ENCODE measurements at regions not wholly inside any gene's neighbourhood (a gene's known extent, or its start where the extent isn't known, plus 50 kb on each side); places are given as distances from the start of the nearest gene placed in this dataset.
A peak's percentile ranks its signal among the peaks of the same experiment; 100 is the strongest.

DNA sequence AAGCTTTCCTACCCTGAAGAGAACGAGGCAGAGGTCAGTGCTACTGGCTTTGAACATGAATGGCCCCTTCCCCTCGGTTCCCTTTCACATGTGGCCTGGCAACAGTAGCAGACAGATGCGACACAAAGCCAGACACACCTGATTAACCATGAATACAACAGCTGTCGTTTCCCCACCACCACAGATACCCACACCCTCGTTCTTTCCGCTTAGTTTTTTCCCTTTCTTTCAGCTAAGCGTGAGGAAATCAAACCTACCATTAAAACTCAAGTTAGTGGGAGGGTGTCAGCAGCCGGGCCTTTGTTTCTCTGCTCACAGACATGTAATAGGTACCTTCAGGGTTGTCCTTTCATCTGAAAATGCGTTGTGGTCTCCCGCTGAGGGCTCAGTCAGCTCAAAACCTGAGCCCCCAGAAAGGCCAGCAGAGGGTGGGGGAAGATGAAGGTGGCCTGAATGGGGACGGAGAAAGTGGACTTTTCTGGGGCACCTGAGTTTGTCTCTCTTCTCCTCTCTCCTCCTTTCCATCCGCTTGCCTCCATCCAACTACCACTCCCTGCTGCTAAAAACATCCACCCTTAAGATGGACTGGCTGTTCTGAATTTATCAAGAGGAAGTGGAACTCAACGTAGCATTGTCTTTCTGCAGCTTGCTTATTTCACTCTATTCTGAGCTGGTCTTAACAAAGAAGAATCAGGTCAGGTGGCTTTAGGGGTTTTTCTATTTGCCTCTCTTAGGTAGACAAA, 516.6 kb upstream of the JARID2 start:
- ChIA-PET CTCF (interaction anchor here (1.0 kb wide), 1 partner anchor 18 kb away, joined by 4 read pairs; no protein-coding TSS in a partner anchor), POLR2A (interaction anchor here (0.5 kb wide), 1 partner anchor 205 kb away, joined by 4 read pairs; no protein-coding TSS in a partner anchor)
- peak overlapping the region; percentile 73; the same call in 1 of the 2 replicates for H3K27ac Mint-ChIP-seq

DNA sequence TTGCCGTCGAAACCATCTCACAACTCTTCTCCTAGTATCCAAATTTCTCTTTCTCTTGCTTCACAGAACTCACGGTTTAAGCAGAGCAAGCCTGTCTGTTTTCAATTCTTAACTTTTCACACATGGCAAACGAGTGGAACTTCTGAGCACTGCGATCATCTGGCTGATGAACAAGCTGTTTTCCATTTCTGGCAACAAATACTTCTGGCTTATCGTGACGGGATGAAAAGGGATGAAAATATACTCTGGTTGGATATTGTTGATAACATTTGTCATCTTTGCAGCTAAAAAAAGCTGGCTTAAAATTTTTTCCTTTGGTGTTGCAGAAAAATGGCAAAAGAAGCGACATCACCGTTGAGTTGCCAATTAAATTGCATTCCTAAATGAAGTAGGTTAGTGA, 515.2 kb upstream of the JARID2 start:
- DNase-seq (ENCODE audit: low spot score): no peak
- ATAC-seq: no peak
- peaks cover 9% of the 10 kb centered on the region for H3K27me3 Mint-ChIP-seq (ENCODE audit: low read depth)
- H3K4me3 Mint-ChIP-seq: no peak overlapping the region
- ChIA-PET POLR2A (no interaction called here), CTCF (no interaction called here)
- H3K36me3 Mint-ChIP-seq: peaks cover 6% of the 10 kb centered on the region; the same call in 1 of the 2 replicates
- peaks cover 47% of the 10 kb centered on the region for H3K4me1 Mint-ChIP-seq
- peaks cover 29% of the 10 kb centered on the region for H3K9me3 Mint-ChIP-seq
- no peak overlapping the region for H3K27ac Mint-ChIP-seq
- TF ChIP-seq GABPB1 (CRISPR knock-in tag; IDR thresholded peaks at IDR 0.05) (no peak), ZNF671 (CRISPR knock-in tag; IDR thresholded peaks at IDR 0.05) (no peak), TEAD4 (CRISPR knock-in tag; IDR thresholded peaks at IDR 0.05) (no peak), TP53 (CRISPR knock-in tag; IDR thresholded peaks at IDR 0.05) (no peak), CREM (CRISPR knock-in tag; IDR thresholded peaks at IDR 0.05) (no peak), ZNF232 (CRISPR knock-in tag; IDR thresholded peaks at IDR 0.05) (no peak)
- TF ChIP-seq, protein P1, sequence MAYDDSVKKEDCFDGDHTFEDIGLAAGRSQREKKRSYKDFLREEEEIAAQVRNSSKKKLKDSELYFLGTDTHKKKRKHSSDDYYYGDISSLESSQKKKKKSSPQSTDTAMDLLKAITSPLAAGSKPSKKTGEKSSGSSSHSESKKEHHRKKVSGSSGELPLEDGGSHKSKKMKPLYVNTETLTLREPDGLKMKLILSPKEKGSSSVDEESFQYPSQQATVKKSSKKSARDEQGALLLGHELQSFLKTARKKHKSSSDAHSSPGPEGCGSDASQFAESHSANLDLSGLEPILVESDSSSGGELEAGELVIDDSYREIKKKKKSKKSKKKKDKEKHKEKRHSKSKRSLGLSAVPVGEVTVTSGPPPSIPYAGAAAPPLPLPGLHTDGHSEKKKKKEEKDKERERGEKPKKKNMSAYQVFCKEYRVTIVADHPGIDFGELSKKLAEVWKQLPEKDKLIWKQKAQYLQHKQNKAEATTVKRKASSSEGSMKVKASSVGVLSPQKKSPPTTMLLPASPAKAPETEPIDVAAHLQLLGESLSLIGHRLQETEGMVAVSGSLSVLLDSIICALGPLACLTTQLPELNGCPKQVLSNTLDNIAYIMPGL (CRISPR knock-in tag; IDR thresholded peaks at IDR 0.05): no peak
- TF ChIP-seq, protein P2, sequence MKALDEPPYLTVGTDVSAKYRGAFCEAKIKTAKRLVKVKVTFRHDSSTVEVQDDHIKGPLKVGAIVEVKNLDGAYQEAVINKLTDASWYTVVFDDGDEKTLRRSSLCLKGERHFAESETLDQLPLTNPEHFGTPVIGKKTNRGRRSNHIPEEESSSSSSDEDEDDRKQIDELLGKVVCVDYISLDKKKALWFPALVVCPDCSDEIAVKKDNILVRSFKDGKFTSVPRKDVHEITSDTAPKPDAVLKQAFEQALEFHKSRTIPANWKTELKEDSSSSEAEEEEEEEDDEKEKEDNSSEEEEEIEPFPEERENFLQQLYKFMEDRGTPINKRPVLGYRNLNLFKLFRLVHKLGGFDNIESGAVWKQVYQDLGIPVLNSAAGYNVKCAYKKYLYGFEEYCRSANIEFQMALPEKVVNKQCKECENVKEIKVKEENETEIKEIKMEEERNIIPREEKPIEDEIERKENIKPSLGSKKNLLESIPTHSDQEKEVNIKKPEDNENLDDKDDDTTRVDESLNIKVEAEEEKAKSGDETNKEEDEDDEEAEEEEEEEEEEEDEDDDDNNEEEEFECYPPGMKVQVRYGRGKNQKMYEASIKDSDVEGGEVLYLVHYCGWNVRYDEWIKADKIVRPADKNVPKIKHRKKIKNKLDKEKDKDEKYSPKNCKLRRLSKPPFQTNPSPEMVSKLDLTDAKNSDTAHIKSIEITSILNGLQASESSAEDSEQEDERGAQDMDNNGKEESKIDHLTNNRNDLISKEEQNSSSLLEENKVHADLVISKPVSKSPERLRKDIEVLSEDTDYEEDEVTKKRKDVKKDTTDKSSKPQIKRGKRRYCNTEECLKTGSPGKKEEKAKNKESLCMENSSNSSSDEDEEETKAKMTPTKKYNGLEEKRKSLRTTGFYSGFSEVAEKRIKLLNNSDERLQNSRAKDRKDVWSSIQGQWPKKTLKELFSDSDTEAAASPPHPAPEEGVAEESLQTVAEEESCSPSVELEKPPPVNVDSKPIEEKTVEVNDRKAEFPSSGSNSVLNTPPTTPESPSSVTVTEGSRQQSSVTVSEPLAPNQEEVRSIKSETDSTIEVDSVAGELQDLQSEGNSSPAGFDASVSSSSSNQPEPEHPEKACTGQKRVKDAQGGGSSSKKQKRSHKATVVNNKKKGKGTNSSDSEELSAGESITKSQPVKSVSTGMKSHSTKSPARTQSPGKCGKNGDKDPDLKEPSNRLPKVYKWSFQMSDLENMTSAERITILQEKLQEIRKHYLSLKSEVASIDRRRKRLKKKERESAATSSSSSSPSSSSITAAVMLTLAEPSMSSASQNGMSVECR (CRISPR knock-in tag; IDR thresholded peaks at IDR 0.05; ENCODE audit: borderline replicate concordance): no peak
- TF ChIP-seq, protein P3, sequence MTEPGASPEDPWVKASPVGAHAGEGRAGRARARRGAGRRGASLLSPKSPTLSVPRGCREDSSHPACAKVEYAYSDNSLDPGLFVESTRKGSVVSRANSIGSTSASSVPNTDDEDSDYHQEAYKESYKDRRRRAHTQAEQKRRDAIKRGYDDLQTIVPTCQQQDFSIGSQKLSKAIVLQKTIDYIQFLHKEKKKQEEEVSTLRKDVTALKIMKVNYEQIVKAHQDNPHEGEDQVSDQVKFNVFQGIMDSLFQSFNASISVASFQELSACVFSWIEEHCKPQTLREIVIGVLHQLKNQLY (CRISPR knock-in tag; IDR thresholded peaks at IDR 0.05): no peak
- TF ChIP-seq, protein P4, sequence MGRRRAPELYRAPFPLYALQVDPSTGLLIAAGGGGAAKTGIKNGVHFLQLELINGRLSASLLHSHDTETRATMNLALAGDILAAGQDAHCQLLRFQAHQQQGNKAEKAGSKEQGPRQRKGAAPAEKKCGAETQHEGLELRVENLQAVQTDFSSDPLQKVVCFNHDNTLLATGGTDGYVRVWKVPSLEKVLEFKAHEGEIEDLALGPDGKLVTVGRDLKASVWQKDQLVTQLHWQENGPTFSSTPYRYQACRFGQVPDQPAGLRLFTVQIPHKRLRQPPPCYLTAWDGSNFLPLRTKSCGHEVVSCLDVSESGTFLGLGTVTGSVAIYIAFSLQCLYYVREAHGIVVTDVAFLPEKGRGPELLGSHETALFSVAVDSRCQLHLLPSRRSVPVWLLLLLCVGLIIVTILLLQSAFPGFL (CRISPR knock-in tag; IDR thresholded peaks at IDR 0.05; ENCODE audit: borderline replicate concordance): no peak

More for the DNA sequence above, 516.6 kb upstream of the JARID2 start:
- peaks cover 4% of the 10 kb centered on the region; the same call in 1 of the 2 replicates for H3K36me3 Mint-ChIP-seq
- H3K4me3 Mint-ChIP-seq: no peak overlapping the region
- ATAC-seq: no peak
- no peak for DNase-seq (ENCODE audit: low spot score)
- no peak for TF ChIP-seq EMX1 (CRISPR knock-in tag; IDR thresholded peaks at IDR 0.05)
- TF ChIP-seq, protein P5, sequence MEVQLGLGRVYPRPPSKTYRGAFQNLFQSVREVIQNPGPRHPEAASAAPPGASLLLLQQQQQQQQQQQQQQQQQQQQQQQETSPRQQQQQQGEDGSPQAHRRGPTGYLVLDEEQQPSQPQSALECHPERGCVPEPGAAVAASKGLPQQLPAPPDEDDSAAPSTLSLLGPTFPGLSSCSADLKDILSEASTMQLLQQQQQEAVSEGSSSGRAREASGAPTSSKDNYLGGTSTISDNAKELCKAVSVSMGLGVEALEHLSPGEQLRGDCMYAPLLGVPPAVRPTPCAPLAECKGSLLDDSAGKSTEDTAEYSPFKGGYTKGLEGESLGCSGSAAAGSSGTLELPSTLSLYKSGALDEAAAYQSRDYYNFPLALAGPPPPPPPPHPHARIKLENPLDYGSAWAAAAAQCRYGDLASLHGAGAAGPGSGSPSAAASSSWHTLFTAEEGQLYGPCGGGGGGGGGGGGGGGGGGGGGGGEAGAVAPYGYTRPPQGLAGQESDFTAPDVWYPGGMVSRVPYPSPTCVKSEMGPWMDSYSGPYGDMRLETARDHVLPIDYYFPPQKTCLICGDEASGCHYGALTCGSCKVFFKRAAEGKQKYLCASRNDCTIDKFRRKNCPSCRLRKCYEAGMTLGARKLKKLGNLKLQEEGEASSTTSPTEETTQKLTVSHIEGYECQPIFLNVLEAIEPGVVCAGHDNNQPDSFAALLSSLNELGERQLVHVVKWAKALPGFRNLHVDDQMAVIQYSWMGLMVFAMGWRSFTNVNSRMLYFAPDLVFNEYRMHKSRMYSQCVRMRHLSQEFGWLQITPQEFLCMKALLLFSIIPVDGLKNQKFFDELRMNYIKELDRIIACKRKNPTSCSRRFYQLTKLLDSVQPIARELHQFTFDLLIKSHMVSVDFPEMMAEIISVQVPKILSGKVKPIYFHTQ (CRISPR knock-in tag; IDR thresholded peaks at IDR 0.05): no peak
- TF ChIP-seq, protein P6, sequence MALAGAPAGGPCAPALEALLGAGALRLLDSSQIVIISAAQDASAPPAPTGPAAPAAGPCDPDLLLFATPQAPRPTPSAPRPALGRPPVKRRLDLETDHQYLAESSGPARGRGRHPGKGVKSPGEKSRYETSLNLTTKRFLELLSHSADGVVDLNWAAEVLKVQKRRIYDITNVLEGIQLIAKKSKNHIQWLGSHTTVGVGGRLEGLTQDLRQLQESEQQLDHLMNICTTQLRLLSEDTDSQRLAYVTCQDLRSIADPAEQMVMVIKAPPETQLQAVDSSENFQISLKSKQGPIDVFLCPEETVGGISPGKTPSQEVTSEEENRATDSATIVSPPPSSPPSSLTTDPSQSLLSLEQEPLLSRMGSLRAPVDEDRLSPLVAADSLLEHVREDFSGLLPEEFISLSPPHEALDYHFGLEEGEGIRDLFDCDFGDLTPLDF (CRISPR knock-in tag; IDR thresholded peaks at IDR 0.05): no peak
- TF ChIP-seq, protein P7, sequence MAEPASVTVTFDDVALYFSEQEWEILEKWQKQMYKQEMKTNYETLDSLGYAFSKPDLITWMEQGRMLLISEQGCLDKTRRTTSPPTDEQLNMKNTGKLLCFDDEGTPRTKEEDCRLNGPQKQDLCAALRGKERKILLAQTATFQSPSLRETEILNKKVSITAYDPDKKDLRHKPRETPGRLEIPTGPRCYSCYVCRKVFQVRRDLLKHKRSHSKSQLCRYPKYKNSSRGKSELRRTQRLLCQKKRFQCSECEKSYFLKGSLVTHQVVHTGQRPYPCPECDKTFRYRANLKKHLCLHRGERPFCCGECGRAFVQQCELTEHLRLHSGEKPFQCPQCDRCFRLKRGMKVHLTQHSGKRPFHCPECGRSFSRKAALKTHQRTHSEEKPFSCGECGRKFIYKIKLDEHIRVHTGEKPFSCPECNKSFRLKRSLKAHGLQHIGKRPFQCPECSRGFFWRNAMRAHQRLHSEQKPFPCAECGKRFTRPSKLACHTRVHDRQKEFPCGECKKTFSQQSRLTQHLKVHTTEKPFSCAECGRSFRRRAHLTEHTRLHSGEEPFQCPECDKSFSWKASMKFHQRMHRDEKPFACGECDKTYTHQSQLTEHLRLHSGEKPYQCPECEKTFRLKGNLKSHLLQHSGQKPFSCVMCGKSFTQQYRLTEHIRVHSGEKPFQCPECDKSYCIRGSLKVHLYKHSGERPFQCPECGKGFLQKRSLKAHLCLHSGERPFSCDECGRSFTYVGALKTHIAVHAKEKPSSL (CRISPR knock-in tag; conservative IDR thresholded peaks at IDR 0.05): no peak
- TF ChIP-seq SMAD3 (CRISPR knock-in tag; IDR thresholded peaks at IDR 0.05; ENCODE audit: borderline replicate concordance): no peak
- TF ChIP-seq, protein P8, sequence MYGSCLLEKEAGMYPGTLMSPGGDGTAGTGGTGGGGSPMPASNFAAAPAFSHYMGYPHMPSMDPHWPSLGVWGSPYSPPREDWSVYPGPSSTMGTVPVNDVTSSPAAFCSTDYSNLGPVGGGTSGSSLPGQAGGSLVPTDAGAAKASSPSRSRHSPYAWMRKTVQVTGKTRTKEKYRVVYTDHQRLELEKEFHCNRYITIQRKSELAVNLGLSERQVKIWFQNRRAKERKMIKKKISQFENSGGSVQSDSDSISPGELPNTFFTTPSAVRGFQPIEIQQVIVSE (CRISPR knock-in tag; IDR thresholded peaks at IDR 0.05; ENCODE audit: borderline replicate concordance): no peak
- H3K9me3 Mint-ChIP-seq: peaks cover 26% of the 10 kb centered on the region
- peaks cover 9% of the 10 kb centered on the region for H3K27me3 Mint-ChIP-seq (ENCODE audit: low read depth)
- peaks cover 47% of the 10 kb centered on the region for H3K4me1 Mint-ChIP-seq
